ENCODE measurements at regions not wholly inside any gene's neighbourhood (a gene's known extent, or its start where the extent isn't known, plus 50 kb on each side); places are given as distances from the start of the nearest gene placed in this dataset.

DNA sequence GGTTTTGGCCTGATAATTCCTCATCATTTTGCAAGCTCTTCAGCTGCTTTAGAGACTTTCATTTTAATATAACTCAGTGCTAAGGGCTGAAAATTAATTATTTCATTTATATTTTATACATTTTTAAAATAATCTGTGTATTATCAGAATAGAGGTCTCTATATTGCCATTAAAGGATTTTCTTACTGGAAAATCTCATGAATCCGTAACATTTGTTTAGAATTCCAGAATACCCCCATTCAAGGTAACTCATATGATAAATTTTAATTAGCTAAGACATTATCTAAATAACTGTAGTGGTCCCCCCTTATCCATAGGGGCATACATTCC lies 51.6 kb downstream of the BMAL2 start:
- TF ChIP-seq, protein P1, sequence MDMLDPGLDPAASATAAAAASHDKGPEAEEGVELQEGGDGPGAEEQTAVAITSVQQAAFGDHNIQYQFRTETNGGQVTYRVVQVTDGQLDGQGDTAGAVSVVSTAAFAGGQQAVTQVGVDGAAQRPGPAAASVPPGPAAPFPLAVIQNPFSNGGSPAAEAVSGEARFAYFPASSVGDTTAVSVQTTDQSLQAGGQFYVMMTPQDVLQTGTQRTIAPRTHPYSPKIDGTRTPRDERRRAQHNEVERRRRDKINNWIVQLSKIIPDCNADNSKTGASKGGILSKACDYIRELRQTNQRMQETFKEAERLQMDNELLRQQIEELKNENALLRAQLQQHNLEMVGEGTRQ (IDR thresholded peaks at IDR 0.05): no peak
- TF ChIP-seq, protein P2, sequence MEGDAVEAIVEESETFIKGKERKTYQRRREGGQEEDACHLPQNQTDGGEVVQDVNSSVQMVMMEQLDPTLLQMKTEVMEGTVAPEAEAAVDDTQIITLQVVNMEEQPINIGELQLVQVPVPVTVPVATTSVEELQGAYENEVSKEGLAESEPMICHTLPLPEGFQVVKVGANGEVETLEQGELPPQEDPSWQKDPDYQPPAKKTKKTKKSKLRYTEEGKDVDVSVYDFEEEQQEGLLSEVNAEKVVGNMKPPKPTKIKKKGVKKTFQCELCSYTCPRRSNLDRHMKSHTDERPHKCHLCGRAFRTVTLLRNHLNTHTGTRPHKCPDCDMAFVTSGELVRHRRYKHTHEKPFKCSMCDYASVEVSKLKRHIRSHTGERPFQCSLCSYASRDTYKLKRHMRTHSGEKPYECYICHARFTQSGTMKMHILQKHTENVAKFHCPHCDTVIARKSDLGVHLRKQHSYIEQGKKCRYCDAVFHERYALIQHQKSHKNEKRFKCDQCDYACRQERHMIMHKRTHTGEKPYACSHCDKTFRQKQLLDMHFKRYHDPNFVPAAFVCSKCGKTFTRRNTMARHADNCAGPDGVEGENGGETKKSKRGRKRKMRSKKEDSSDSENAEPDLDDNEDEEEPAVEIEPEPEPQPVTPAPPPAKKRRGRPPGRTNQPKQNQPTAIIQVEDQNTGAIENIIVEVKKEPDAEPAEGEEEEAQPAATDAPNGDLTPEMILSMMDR (IDR thresholded peaks at IDR 0.05): peak; percentile 30; the same call in 2 of the 3 replicates
- TF ChIP-seq RCOR1 (IDR thresholded peaks at IDR 0.05; ENCODE audit: low read depth, low read length): no peak
